Caki2 (cell line): ENCODE measurements at regions not wholly inside any gene's neighbourhood (a gene's known extent, or its start where the extent isn't known, plus 50 kb on each side); places are given as distances from the start of the nearest gene placed in this dataset.

ENCODE experiments used
- DNase-seq: peaks from one replicate; pipeline ENCODE4 v3.0.0-alpha.2; 2015; ENCODE audit warnings: low read depth
- in situ Hi-C: cut with HindIII; loops from 2 replicates; pipeline ENCODE4 v1.10.0; 2016; ENCODE audit warnings: low sequenced_read_pairs, low pct_unique_long_range_greater_than_20kb, mixed read lengths

GRCh38 chr2:2746731-2747130, 415.7 kb upstream of the MYT1L start:
- no peak for DNase-seq
- in situ Hi-C loops: no loop called here

DNA sequence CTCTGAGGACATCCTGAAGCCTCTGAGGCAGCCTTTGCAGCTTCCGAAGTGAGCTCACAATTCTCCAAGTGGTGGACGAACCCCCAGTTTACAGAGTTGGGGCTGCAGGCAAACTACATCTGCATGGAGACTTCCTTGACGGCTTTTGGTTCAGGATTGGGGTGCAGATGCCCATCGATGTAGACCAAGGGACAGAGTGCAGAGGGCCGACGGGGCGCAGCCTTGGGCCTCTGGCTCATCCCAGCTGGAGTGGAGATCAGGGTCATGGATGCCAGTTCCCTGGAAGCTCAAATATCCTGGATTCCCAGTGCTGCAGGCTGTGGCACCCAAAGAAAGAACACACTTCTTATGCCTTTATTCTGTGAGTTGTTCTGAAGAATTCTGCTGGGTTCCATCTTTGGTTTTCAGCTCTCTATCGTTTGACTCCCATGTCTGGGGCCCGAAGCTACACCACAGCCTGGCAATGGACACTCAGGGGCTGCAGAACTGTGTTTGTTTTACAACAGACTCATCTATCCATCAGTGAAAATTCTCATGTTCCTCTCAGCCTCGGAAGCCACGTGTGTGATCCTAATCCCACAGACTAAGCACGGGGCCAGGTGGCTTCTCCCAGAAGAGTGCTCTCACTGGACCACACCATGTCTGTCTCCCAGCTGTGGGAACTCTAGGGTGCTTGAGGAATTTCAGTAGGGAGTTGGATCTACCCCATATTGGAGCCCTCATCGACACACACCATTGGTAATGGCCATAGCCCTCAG, 414.1 kb upstream of the MYT1L start:
- no peak for DNase-seq
- in situ Hi-C loops: no loop called here

GRCh38 chr2:2744107-2744506, 413.0 kb upstream of the MYT1L start:
- no peak for DNase-seq
- in situ Hi-C loops: no loop called here

DNA sequence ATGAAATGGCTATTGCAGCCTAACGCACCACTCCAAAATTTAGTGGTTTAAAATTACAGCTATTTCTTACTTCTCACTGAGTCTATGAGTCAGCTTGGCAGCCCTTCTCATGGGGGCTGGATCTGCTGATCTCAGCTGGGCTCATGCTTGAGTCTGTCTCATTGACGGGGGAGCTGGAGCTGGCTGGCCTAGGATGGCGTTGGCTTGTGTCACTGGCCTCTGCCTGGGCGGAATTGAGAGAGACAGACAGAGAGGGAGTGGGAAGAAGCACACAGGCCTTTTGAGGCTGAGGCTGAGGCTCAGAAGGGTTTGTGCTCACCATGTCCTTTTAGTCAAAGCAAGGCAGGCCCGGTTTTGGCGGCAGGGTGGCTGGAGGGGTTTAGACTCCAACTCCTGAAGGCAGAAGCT, 412.1 kb upstream of the MYT1L start:
- in situ Hi-C loops: no loop called here

GRCh38 chr2:2742726-2743125, 411.7 kb upstream of the MYT1L start:
- DNase-seq: no peak
- in situ Hi-C loops: no loop called here

More for the DNA sequence above, 412.1 kb upstream of the MYT1L start:
- DNase-seq: no peak

- in situ Hi-C loops: no loop called here
- no peak for DNase-seq
Measured at GRCh38 chr2:2740238-2740775, 409.2 kb upstream of the MYT1L start.

DNA sequence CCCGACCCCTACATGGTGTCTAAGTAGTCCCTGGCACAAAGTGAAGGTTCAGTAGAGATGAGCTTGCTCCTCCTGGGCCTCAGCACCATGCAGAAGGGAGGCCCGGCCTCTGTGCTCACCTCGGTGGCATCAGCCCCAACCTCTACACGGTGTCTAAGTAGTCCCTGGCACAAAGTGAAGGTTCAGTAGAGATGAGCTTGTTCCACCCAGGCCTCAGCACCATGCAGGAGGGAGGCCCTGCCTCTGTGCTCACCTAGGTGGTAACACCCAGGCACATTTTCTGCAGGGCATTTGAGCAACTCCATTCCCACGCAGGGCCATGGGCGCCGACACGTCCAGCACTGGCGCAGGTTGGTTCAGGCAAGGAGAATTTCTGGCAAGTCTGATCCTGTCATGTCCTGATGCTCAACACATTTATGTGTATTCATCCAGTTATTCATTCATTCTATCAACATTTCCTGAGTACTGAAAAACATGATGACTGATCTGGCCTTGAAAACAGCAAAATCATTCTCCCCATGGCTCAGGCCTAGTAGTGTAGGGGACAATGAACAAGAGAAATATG, 408.2 kb upstream of the MYT1L start:
- no peak for DNase-seq
- in situ Hi-C loops: no loop called here

GRCh38 chr2:2738684-2739083, 407.6 kb upstream of the MYT1L start:
- in situ Hi-C loops: no loop called here
- DNase-seq: no peak

DNA sequence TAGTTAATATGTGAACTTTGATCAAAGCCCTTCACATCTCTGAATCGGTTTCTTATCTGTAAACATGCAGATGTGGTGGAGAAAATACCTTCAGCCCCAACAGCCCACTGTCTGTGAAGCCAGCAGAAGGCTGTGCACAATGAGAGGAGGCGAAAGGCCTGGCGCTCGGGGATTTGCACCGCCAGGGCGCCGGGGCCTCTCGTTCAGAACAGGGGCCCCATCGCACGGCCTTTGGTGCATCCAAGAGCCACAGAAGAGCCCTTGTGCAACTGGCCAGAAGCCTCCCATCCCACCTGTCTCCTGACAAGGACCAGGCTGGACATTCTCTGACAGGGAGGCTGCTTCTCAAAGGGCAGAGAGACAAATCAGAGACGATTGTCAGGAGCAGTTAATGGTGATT, 407.2 kb upstream of the MYT1L start:
- in situ Hi-C loops: no loop called here
- DNase-seq: no peak

DNA sequence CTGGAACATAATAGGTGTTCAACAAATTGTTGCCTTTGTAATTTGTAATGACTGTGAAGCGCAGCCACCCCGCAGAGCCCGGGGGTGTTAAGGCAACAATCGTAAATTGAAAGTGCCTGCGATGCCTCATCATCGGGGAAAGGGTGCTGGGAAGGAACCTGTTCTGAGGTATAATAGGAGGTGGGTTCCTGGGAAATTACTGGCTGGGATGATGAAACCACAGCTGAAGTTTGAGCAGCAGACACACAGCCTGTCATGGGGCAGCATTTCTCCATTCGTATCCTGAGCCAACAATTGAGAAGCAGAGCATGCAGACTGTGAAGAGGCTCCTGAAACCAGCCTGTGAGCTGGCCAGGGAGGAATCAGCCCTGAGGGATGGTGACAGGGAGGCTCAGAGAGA, 404.0 kb upstream of the MYT1L start:
- DNase-seq: no peak
- in situ Hi-C loops: no loop called here

GRCh38 chr2:2734308-2734707, 403.2 kb upstream of the MYT1L start:
- no peak for DNase-seq
- in situ Hi-C loops: no loop called here

DNA sequence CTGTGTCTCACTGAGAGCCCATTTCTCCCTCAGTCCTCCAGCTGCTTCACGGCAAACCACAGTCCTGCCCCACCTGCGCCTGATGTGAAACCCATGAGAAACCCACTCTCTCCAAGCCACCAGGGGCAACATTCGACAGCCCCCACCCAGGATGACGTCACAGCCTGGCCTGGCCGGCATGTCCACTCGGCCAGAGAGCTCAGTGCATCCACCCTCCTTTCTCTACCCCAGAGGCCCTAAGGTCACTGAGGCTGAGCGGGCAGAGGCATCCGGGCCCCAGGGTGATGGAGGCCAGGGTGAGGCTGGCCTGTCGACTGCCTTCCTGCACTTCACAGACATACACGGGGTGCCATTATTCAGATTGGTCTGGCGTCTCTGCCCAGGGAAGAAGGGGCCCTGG, 402.7 kb upstream of the MYT1L start:
- no peak for DNase-seq
- in situ Hi-C loops: no loop called here

DNA sequence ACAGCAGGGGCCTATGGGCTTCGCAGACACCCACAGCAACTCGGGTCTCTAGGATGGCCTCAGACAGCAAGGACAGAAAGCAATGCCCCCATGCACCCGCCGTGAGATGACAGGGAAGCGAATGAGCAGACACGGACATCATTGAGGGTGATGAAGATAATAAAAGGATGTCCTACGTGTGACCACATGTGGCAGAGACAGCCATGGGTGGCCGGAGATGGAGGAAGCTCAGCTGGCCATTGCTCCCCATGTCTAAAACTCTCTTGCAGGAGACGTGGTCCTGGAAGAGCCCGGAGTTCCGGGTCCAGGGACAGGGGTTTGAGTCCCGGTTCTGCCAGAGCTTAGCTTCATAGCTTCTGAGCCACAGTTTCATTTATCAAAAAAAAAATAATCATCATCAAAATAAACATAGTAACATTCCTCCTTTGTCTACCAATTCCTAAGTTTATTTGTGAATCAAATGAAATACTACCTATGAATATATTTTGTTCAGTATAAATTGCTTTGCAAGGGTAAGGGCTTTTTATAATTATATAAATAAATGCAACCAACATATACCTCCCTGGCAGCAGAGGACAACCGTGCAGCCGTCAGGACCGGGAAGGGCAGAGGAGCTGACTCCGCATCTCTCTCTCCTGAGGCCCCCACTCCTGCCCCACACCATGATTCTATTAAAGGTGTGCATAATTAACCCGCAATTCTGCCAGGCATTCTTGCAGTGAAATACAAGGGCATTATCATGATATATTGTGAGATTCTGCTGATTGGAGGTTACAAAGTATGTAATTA, 401.4 kb upstream of the MYT1L start:
- in situ Hi-C loops: no loop called here
- no peak for DNase-seq

- no peak for DNase-seq
- in situ Hi-C loops: no loop called here
Measured at GRCh38 chr2:2731816-2732284, 400.8 kb upstream of the MYT1L start.

DNA sequence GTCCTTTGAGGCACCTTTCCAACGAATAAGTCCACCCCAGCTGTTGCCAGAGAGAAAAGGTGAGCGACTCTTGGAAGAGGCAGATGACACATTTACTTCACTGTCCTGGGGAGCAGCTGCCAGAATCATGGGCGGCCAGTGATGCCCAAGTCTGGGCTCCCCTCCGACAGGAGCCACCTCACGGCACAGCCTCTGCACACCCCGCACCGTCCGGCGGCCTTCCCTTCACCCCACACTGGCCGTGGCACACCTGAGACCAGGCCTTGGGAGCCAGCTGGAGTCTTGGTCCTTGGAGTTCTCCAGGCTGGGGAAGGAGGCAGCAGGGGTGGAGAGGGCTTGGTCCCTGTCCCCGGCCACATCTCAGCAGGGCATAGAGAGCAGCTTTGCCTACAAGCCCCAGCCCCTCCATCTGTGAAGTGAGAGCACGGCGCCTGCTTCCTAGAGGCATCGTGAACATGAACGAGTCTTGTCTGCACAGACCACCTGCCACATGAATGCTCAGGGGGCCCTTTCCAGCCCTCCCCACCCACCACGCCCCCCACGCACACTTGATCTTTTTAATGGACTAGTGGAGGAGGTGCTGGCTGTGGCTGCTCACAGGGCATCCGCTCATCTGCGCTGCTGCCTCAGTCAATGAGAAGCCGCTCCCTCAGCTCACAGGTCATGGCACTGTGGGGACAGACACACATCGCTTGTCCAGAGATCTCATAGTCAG, 400.2 kb upstream of the MYT1L start:
- no peak for DNase-seq
- in situ Hi-C loops: no loop called here

GRCh38 chr2:2730301-2730833, 399.3 kb upstream of the MYT1L start:
- no peak for DNase-seq
- in situ Hi-C loops: no loop called here

GRCh38 chr2:2729246-2729645, 398.2 kb upstream of the MYT1L start:
- in situ Hi-C loops: no loop called here
- no peak for DNase-seq

- in situ Hi-C loops: no loop called here
- no peak for DNase-seq
Measured at GRCh38 chr2:2728635-2729034, 397.6 kb upstream of the MYT1L start.
